CD4-positive, alpha-beta memory T cell (primary cell): ENCODE measurements at regions not wholly inside any gene's neighbourhood (a gene's known extent, or its start where the extent isn't known, plus 50 kb on each side); places are given as distances from the start of the nearest gene placed in this dataset.

Experiments
- CTCF ChIA-PET: fragments of 350-600 bp; sonication (Branson Sonifier 250); formaldehyde crosslinking; loops from one replicate; lab custom pipeline; 2021; ENCODE audit warnings: inconsistent platforms; ENCODE audit not compliant: partially characterized antibody; lab: Charles Lee
- POLR2A ChIA-PET: fragments of 350-600 bp; sonication (Branson Sonifier 250); formaldehyde crosslinking; loops from one replicate; lab custom pipeline; 2021; ENCODE audit not compliant: partially characterized antibody; lab: Charles Lee
- DNase-seq, 5 donors: peaks; one replicate each; pipeline versions ENCODE4 v3.0.0 to v3.0.0-alpha.2; 2020 to 2022; ENCODE audit warnings: mixed read lengths in 1 of 5
- H3K27ac ChIP-seq: one replicate; pipeline ENCODE4 v1.7.0; 2013; ENCODE audit warnings: low read depth, low read length
- H3K27me3 ChIP-seq: 2 replicates; pipeline ENCODE4 v1.7.0; 2013; ENCODE audit warnings: mild to moderate bottlenecking, low read length, moderate library complexity; ENCODE audit not compliant: insufficient read depth
- H3K36me3 ChIP-seq: 2 replicates; pipeline ENCODE4 v1.7.0; 2013; ENCODE audit warnings: mild to moderate bottlenecking, low read length, moderate library complexity; ENCODE audit not compliant: insufficient read depth
- H3K4me1 ChIP-seq: 2 replicates; pipeline ENCODE4 v1.7.0; 2013; ENCODE audit warnings: mild to moderate bottlenecking, low read length, moderate library complexity; ENCODE audit not compliant: insufficient read depth
- H3K4me3 ChIP-seq, 2 donors: one replicate each; pipeline ENCODE4 v1.7.0; 2013; ENCODE audit warnings: low read length in 2 of 2, mild to moderate bottlenecking in 1 of 2
- H3K9me3 ChIP-seq, 2 donors: one replicate each; pipeline ENCODE4 v1.7.0; 2013; ENCODE audit warnings: low read length in 2 of 2, control low read depth in 1 of 2; ENCODE audit not compliant: control insufficient read depth in 1 of 2
- H3K27ac Mint-ChIP-seq, 7 donors: one replicate each; pipeline ENCODE4 v1.8.0; 2020 to 2021; ENCODE audit warnings: mixed read lengths in 7 of 7, mild to moderate bottlenecking in 6 of 7, inconsistent platforms in 3 of 7, moderate library complexity in 3 of 7
- H3K27me3 Mint-ChIP-seq, 2 donors: one replicate each; pipeline ENCODE4 v1.8.0; 2020 to 2021; ENCODE audit warnings: mixed read lengths in 2 of 2
- H3K36me3 Mint-ChIP-seq, 2 donors: one replicate each; pipeline ENCODE4 v1.8.0; 2020 to 2021; ENCODE audit warnings: mixed read lengths in 2 of 2, inconsistent platforms in 1 of 2, mild to moderate bottlenecking in 1 of 2
- H3K4me1 Mint-ChIP-seq, 4 donors: one replicate each; pipeline ENCODE4 v1.8.0; 2020 to 2021; ENCODE audit warnings: mixed read lengths in 4 of 4, mild to moderate bottlenecking in 1 of 4
- H3K4me3 Mint-ChIP-seq, 8 donors: one replicate each; pipeline ENCODE4 v1.8.0; 2020 to 2021; ENCODE audit warnings: mixed read lengths in 8 of 8, mild to moderate bottlenecking in 7 of 8, moderate library complexity in 6 of 8, inconsistent platforms in 3 of 8
- H3K9me3 Mint-ChIP-seq, 8 donors: one replicate each; pipeline ENCODE4 v1.8.0; 2020 to 2021; ENCODE audit warnings: mixed read lengths in 8 of 8, mild to moderate bottlenecking in 5 of 8, inconsistent platforms in 3 of 8, moderate library complexity in 1 of 8
- intact Hi-C: fragments of 100-400 bp; cut with micrococcal nuclease; formaldehyde crosslinking; loops from one replicate; pipeline ENCODE4 v1.15.1; 2023

DNA sequence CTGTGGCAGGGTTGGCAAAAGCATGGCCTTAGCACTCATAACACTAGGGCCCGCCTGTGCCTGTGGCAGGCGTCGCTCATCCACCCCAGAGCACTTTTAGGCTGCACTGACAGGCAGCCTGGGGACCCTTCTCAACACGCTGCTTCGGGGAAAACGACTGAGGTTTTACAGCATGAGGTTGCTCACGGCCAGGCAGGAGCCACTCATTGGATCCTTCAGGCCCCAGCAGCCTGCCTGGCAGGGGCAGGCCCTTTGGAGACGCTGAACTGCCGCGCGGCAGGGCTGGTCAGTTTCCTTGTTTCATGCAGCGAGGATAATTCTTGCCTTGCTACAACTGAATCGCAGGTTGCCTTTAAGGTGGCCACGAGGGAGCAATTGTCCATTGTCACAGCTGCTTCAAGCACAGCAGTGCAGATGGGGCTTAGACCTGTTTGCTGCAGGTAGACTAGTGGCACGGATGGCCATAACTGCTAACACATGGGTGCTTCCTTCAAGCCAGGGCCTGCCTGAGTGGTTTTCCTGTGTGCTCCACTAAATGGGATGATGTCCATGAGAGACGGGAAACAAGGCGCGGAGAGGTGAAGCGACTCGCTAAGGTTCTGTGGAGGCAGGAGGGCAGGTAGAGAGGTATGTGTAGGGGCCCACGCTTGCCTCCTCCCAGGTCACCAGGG, 49.9 kb upstream of the HS6ST1 start:
- POLR2A ChIA-PET: no interaction called here
- no peak overlapping the region for H3K27ac ChIP-seq
- no peak overlapping the region for H3K4me3 ChIP-seq
- no peak for DNase-seq
- intact Hi-C loops: no loop called here
- H3K4me3 Mint-ChIP-seq: no peak overlapping the region
- CTCF ChIA-PET: no interaction called here
- no peak overlapping the region for H3K27ac Mint-ChIP-seq
- H3K27me3 ChIP-seq: no peaks in the 10 kb centered on the region
- no peaks in the 10 kb centered on the region for H3K36me3 ChIP-seq
- H3K4me1 Mint-ChIP-seq: peaks cover 0 to 18% (median 10%) of the 10 kb centered on the region in 4 donors
- H3K27me3 Mint-ChIP-seq: peaks cover 0 to 6% of the 10 kb centered on the region in 2 donors
- no peaks in the 10 kb centered on the region for H3K9me3 ChIP-seq
- no peaks in the 10 kb centered on the region for H3K36me3 Mint-ChIP-seq
- H3K9me3 Mint-ChIP-seq: no peaks in the 10 kb centered on the region
- peaks cover 11% of the 10 kb centered on the region for H3K4me1 ChIP-seq

DNA sequence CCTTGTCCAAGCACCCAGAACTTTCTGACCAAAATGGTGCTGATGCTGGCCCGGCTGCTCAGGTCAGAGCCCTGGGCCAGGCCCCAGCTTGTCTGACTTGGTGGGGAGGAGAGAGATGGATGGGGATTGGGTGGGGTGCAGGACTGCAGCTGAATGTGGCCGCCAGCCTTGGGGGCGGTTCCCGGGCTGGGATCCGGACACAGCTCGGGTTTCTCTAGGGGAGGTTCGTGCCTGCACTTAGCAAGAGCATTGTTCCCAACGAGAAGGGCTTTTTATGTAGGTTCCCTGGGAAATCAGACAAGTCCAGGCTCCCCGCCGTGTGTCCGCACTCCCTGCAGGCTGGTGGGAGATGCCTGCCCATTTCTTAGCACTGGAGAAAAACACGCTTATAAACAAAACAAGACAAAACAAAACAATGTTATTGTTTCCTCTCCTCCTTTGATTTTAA, 50.5 kb upstream of the HS6ST1 start:
- CTCF ChIA-PET: no interaction called here
- intact Hi-C loops: no loop called here
- no peak for DNase-seq
- Mint-ChIP-seq H3K27ac (no peak overlapping the region), H3K4me3 (no peak overlapping the region), H3K27me3 (peaks cover 0 to 6% of the 10 kb centered on the region in 2 donors), H3K36me3 (no peaks in the 10 kb centered on the region), H3K4me1 (peaks cover 0 to 18% (median 10%) of the 10 kb centered on the region in 4 donors), H3K9me3 (no peaks in the 10 kb centered on the region)
- Histone ChIP-seq H3K4me1 (peaks cover 11% of the 10 kb centered on the region), H3K9me3 (no peaks in the 10 kb centered on the region), H3K36me3 (no peaks in the 10 kb centered on the region), H3K27ac (no peak overlapping the region), H3K27me3 (no peaks in the 10 kb centered on the region), H3K4me3 (no peak overlapping the region)
- POLR2A ChIA-PET: no interaction called here

DNA sequence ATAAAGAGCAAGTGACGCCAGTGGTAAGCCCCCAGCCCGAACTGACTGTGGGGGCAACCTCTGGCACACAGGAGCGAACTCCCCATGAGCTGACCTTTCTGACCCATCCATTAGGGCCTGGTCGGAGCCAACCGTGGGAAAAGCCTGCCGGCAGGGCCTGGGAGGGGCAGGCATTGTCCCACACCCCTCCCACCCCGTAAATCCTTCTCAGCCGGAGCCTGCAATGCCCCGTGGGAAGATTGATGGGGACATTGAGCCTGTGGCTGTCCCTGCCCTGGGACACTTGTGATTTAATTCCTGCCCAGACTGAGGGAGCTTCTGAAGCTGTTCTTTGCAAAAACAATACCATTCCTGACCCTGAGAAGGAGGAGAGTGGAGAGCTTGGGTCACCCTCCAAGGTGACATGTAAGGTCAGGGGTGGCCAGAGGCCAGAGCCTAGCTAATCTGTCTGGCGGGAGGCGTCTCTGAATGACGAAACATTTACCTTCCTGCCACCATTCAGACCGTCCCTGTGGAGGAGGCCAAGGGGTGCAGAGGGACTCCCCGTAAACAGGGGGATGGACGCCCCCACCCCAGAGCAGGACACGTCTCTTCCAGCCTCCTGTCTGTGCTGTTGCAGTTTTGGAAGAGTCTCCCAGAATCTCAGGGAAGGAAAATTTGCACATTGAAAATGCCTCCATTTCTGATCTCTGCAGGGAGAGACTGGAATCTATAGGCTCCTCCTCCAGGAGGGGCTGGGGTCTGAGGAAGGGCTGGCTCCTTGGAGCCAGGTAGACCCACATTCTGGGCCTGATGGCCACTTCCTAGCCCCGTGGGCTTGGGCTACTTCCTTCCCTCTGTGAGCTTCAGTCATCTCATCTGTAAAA, 51.2 kb upstream of the HS6ST1 start:
- Mint-ChIP-seq H3K27me3 (peaks cover 0 to 6% of the 10 kb centered on the region in 2 donors), H3K27ac (no peak overlapping the region), H3K36me3 (no peaks in the 10 kb centered on the region), H3K9me3 (no peaks in the 10 kb centered on the region), H3K4me1 (peaks cover 0 to 18% (median 10%) of the 10 kb centered on the region in 4 donors), H3K4me3 (no peak overlapping the region)
- Histone ChIP-seq H3K4me3 (no peak overlapping the region), H3K27me3 (no peaks in the 10 kb centered on the region), H3K9me3 (no peaks in the 10 kb centered on the region), H3K4me1 (peaks cover 11% of the 10 kb centered on the region), H3K36me3 (no peaks in the 10 kb centered on the region), H3K27ac (no peak overlapping the region)
- no peak for DNase-seq
- intact Hi-C loops: no loop called here
- ChIA-PET CTCF (no interaction called here), POLR2A (no interaction called here)

DNA sequence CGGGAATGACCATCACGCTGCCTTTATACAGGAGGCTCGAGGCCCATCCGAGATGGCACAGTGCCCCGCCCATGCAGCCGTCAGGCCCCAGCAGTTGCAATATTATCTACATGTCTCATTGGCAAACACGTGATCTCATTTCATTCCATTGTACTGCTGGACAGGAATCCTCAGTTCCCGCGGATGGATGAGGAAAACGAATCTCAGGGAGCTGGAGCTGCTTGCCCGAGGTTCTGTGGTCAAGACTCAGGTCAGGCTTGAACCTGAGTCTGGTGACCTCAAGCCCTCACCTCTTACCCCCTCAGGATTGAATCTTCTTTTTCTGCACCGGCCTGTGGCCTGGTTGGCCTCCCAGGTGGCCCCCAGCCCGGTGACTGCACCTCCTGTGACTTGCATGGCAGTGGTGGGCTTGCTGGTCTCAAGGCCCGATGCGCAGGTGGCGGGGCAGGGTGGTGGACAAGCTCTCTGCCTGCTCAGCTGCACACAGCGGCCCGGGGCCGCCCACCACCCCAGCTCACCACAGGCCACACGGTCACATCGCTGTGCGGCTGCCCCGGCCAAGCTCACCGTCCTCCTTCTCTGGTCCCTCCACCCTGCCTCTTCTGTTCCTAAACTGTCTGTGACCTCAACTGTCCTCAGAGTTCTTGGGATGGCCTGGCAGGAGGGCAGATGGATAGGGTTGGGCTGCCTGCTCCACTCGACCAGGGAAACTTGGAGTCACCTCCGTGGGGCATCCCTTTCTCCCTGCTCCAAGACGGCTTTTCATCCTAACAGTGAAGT, 52.0 kb upstream of the HS6ST1 start:
- H3K27ac Mint-ChIP-seq: no peak overlapping the region
- no peaks in the 10 kb centered on the region for H3K9me3 ChIP-seq
- H3K4me1 ChIP-seq: peaks cover 11% of the 10 kb centered on the region
- CTCF ChIA-PET: no interaction called here
- DNase-seq: no peak
- H3K4me3 Mint-ChIP-seq: no peak overlapping the region
- no peaks in the 10 kb centered on the region for H3K9me3 Mint-ChIP-seq
- H3K36me3 Mint-ChIP-seq: no peaks in the 10 kb centered on the region
- H3K4me3 ChIP-seq: no peak overlapping the region
- POLR2A ChIA-PET: no interaction called here
- intact Hi-C loops: no loop called here
- peaks cover 0 to 18% (median 10%) of the 10 kb centered on the region in 4 donors for H3K4me1 Mint-ChIP-seq
- H3K27ac ChIP-seq: no peak overlapping the region
- peaks cover 0 to 2% of the 10 kb centered on the region in 2 donors for H3K27me3 Mint-ChIP-seq
- H3K36me3 ChIP-seq: no peaks in the 10 kb centered on the region
- H3K27me3 ChIP-seq: no peaks in the 10 kb centered on the region

DNA sequence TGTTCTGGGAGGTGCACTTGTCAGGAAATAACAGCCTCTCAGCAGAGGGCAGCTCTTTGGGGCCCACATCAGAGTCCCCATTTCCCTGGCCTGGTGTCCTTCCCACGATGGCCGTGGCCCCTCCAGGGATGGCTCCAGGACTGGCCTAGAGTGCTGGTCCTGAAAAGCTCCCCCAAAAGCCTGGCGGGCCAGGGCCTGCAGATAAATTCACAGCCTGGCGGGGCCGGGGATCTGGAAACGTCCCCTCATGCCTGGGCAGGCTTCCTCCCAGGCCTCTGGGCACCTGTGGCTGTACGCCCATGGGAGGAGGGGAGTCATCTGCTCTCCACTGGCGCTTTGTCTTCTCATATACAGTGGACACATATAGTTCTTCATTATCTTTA, 52.6 kb upstream of the HS6ST1 start:
- Histone ChIP-seq H3K36me3 (no peaks in the 10 kb centered on the region), H3K9me3 (no peaks in the 10 kb centered on the region), H3K4me3 (no peak overlapping the region), H3K27me3 (no peaks in the 10 kb centered on the region), H3K27ac (no peak overlapping the region), H3K4me1 (peaks cover 11% of the 10 kb centered on the region)
- Mint-ChIP-seq H3K27me3 (peaks cover 0 to 2% of the 10 kb centered on the region in 2 donors), H3K9me3 (no peaks in the 10 kb centered on the region), H3K4me3 (no peak overlapping the region), H3K36me3 (no peaks in the 10 kb centered on the region), H3K4me1 (peaks cover 0 to 18% (median 10%) of the 10 kb centered on the region in 4 donors), H3K27ac (no peak overlapping the region)
- ChIA-PET CTCF (no interaction called here), POLR2A (no interaction called here)
- intact Hi-C loops: no loop called here
- DNase-seq: no peak

DNA sequence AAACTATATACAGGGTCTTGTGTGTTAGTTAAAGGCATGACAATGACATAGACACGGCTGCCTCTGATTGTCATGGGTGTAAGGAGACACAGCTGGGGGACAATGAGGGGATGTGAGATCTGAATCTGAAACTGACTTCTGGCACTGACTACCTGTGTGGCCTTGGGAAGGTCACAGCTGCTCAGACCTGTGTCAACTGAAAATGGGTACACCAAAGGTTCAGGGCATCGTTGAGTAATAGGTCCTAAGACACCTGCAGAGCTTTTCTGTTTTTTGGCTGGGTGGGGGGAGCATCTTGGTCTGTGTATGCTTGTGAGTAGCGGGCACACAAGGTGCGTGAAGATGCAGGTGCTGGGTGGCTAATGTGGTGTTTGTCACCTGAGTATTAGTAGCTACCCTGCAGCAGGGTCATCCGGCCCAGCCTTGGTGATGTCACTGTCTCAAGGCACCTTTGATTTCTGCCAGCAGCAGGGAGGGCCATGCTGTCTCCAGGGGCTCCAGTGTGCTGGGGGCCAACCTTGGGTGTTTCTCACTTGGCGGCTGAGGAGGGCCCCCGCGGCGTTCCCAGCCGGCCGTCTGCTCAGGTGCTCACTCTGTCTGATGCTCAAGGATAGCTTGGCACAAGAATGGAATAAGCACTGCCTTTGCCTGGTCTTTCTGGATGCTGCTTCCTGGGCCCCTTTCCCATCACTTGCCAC, 53.1 kb upstream of the HS6ST1 start:
- Mint-ChIP-seq H3K9me3 (no peaks in the 10 kb centered on the region), H3K4me1 (peaks cover 0 to 18% (median 10%) of the 10 kb centered on the region in 4 donors), H3K27me3 (peaks cover 0 to 2% of the 10 kb centered on the region in 2 donors), H3K27ac (no peak overlapping the region), H3K36me3 (no peaks in the 10 kb centered on the region), H3K4me3 (no peak overlapping the region)
- Histone ChIP-seq H3K36me3 (no peaks in the 10 kb centered on the region), H3K4me1 (peaks cover 11% of the 10 kb centered on the region), H3K27me3 (no peaks in the 10 kb centered on the region), H3K4me3 (no peak overlapping the region), H3K9me3 (no peaks in the 10 kb centered on the region), H3K27ac (no peak overlapping the region)
- no peak for DNase-seq
- intact Hi-C loops: no loop called here
- POLR2A ChIA-PET: no interaction called here
- CTCF ChIA-PET: no interaction called here
